H1 (cell line): ENCODE measurements at regions not wholly inside any gene's neighbourhood (a gene's known extent, or its start where the extent isn't known, plus 50 kb on each side); places are given as distances from the start of the nearest gene placed in this dataset.

Source experiments
- CTCF ChIA-PET: fragments of 300-600 bp; sonication (Branson Sonifier 250); formaldehyde crosslinking; loops from one replicate; lab custom pipeline; 2021; ENCODE audit not compliant: partially characterized antibody; lab: Charles Lee
- POLR2A ChIA-PET: fragments of 300-600 bp; sonication (Branson Sonifier 250); formaldehyde crosslinking; loops from one replicate; lab custom pipeline; 2021; ENCODE audit warnings: inconsistent platforms; ENCODE audit not compliant: partially characterized antibody; lab: Charles Lee
- DNase-seq, 2 experiments: peaks; one replicate each; pipeline versions ENCODE4 v3.0.0 to v3.0.0-alpha.2; 2010 to 2022; ENCODE audit warnings: low spot score in 2 of 2, low read depth in 1 of 2, mixed read lengths in 1 of 2
- FAIRE-seq: peaks from 2 replicates; lab custom pipeline; 2011; peaks lifted over from hg19 to GRCh38; lab: Jason Lieb, UNC
- H2AFZ ChIP-seq: 2 replicates; pipeline ENCODE4 v1.8.1; 2012; ENCODE audit warnings: low read length, inconsistent platforms
- H2AK5ac ChIP-seq: 2 replicates; pipeline ENCODE4 v1.6.1; 2013; ENCODE audit warnings: low read depth, low read length
- H2BK120ac ChIP-seq: replicated peaks from 2 replicates; pipeline ENCODE3; 2013; ENCODE audit warnings: low read depth, low read length, inconsistent platforms
- H2BK12ac ChIP-seq: 2 replicates; pipeline ENCODE4 v1.6.1; 2013; ENCODE audit warnings: low read depth, low read length
- H2BK15ac ChIP-seq: 2 replicates; pipeline ENCODE4 v1.6.1; 2013; ENCODE audit warnings: low read length
- H2BK20ac ChIP-seq: 2 replicates; pipeline ENCODE4 v1.6.1; 2013; ENCODE audit warnings: low read length
- H2BK5ac ChIP-seq: 2 replicates; pipeline ENCODE4 v1.6.1; 2013; ENCODE audit warnings: low read depth, low read length
- H3K14ac ChIP-seq: 2 replicates; pipeline ENCODE4 v1.6.1; 2013; ENCODE audit warnings: inconsistent platforms; ENCODE audit not compliant: insufficient read length
- H3K18ac ChIP-seq: 2 replicates; pipeline ENCODE4 v1.6.1; 2013; ENCODE audit warnings: low read length; ENCODE audit errors: extremely low read depth
- H3K23ac ChIP-seq: 2 replicates; pipeline ENCODE4 v1.6.1; 2013; ENCODE audit warnings: inconsistent platforms; ENCODE audit not compliant: insufficient read length
- H3K23me2 ChIP-seq: 2 replicates; pipeline ENCODE4 v1.6.1; 2013; ENCODE audit warnings: low read depth, low read length
- H3K27ac ChIP-seq: 2 replicates; pipeline ENCODE4 v1.6.1; 2011; ENCODE audit warnings: low read depth, low read length, inconsistent platforms
- H3K27me3 ChIP-seq, 4 experiments: replicated peaks in 1 of 4; 1 replicate in 1 of 4; 2 replicates in 3 of 4; pipeline versions ENCODE4 v1.6.1 to v1.8.1; 2011 to 2013; ENCODE audit warnings: low read length in 3 of 4, mild to moderate bottlenecking in 3 of 4, inconsistent platforms in 2 of 4, mixed read lengths in 2 of 4, moderate library complexity in 1 of 4; ENCODE audit not compliant: control insufficient read depth in 3 of 4, insufficient read depth in 3 of 4; ENCODE audit errors: extremely low read depth in 1 of 4
- H3K36me3 ChIP-seq, 4 experiments: 2 replicates each; pipeline versions ENCODE4 v1.6.1 to v1.8.1; 2011 to 2013; ENCODE audit warnings: mild to moderate bottlenecking in 4 of 4, low read length in 3 of 4, moderate library complexity in 2 of 4, control low read depth in 1 of 4, inconsistent platforms in 1 of 4; ENCODE audit not compliant: insufficient read depth in 4 of 4, control insufficient read depth in 2 of 4
- H3K4ac ChIP-seq: replicated peaks from 2 replicates; pipeline ENCODE3; 2013; ENCODE audit warnings: low read length, low read depth, mixed read lengths, inconsistent platforms; ENCODE audit not compliant: insufficient read length
- H3K4me1 ChIP-seq, 4 experiments: replicated peaks in 1 of 4; 1 replicate in 1 of 4; 2 replicates in 3 of 4; pipeline versions ENCODE4 v1.6.1 to v1.8.1; 2011 to 2013; ENCODE audit warnings: low read length in 3 of 4, inconsistent platforms in 2 of 4, mixed read lengths in 1 of 4; ENCODE audit not compliant: insufficient read depth in 4 of 4, control insufficient read depth in 3 of 4
- H3K4me2 ChIP-seq, 2 experiments: 2 replicates each; pipeline versions ENCODE4 v1.6.1 to v1.8.1; 2011 to 2013; ENCODE audit warnings: low read depth in 2 of 2, low read length in 2 of 2, control low read depth in 1 of 2, inconsistent platforms in 1 of 2, mild to moderate bottlenecking in 1 of 2; ENCODE audit not compliant: insufficient read depth in 1 of 2
- H3K4me3 ChIP-seq, 4 experiments: fragments of 200-600, 300-600 bp in 1 of 4; sonication (generic), shearing (Covaris generic), sonication (Bioruptor Twin) in 1 of 4; 2 replicates each; pipeline versions ENCODE4 v1.5.1 to v1.8.1; 2011 to 2016; ENCODE audit warnings: low read length in 4 of 4, low read depth in 3 of 4, control low read depth in 2 of 4, inconsistent platforms in 2 of 4, mild to moderate bottlenecking in 2 of 4, mixed read lengths in 1 of 4, moderate library complexity in 1 of 4; ENCODE audit not compliant: insufficient read depth in 2 of 4; ENCODE audit errors: extremely low read depth in 1 of 4
- H3K56ac ChIP-seq: replicated peaks from 2 replicates; pipeline ENCODE3; 2013; ENCODE audit warnings: low read depth, mild to moderate bottlenecking, mixed read lengths, low read length, inconsistent platforms; ENCODE audit not compliant: insufficient read length
- H3K79me1 ChIP-seq: 2 replicates; pipeline ENCODE4 v1.6.1; 2013; ENCODE audit warnings: low read depth, low read length, control low read depth
- H3K79me2 ChIP-seq, 2 experiments: 2 replicates each; pipeline versions ENCODE4 v1.6.1 to v1.8.1; 2012 to 2013; ENCODE audit warnings: low read length in 2 of 2, mild to moderate bottlenecking in 2 of 2, inconsistent platforms in 1 of 2; ENCODE audit not compliant: insufficient read depth in 2 of 2, control insufficient read depth in 1 of 2
- H3K9ac ChIP-seq, 4 experiments: replicated peaks in 1 of 4; 1 replicate in 1 of 4; 2 replicates in 3 of 4; pipeline versions ENCODE4 v1.6.1 to v1.8.1; 2011 to 2013; ENCODE audit warnings: low read depth in 3 of 4, low read length in 3 of 4, control low read depth in 2 of 4, mild to moderate bottlenecking in 2 of 4, moderate library complexity in 2 of 4, inconsistent platforms in 1 of 4; ENCODE audit errors: extremely low read depth in 1 of 4
- H3K9me3 ChIP-seq, 2 experiments: 2 replicates each; pipeline versions ENCODE4 v1.6.1 to v1.8.1; 2012 to 2013; ENCODE audit warnings: mild to moderate bottlenecking in 2 of 2, moderate library complexity in 2 of 2, control low read depth in 1 of 2, inconsistent platforms in 1 of 2, low read depth in 1 of 2, low read length in 1 of 2, mixed read lengths in 1 of 2; ENCODE audit not compliant: insufficient read depth in 2 of 2
- H4K20me1 ChIP-seq, 2 experiments: replicated peaks in 1 of 2; 2 replicates each; pipeline versions ENCODE3 to v1.8.1; 2011 to 2013; ENCODE audit warnings: inconsistent platforms in 2 of 2, low read length in 2 of 2, mild to moderate bottlenecking in 1 of 2; ENCODE audit not compliant: insufficient read depth in 2 of 2, control insufficient read depth in 1 of 2
- H4K5ac ChIP-seq: 2 replicates; pipeline ENCODE4 v1.6.1; 2013; ENCODE audit warnings: low read length, low read depth, mixed read lengths, inconsistent platforms; ENCODE audit not compliant: insufficient read length
- H4K8ac ChIP-seq: 2 replicates; pipeline ENCODE4 v1.8.0; 2013; ENCODE audit warnings: mild to moderate bottlenecking, moderate library complexity, low read length, inconsistent platforms; ENCODE audit not compliant: insufficient read depth; ENCODE audit errors: extremely low read depth
- H4K91ac ChIP-seq: replicated peaks from 2 replicates; pipeline ENCODE3; 2013; ENCODE audit warnings: low read length, mixed read lengths, inconsistent platforms; ENCODE audit not compliant: insufficient read length
- ASH2L ChIP-seq: fragments of 200-600, 300-600 bp; sonication (generic); IDR thresholded peaks from one replicate; pipeline ENCODE4 v1.7.1; 2017; ENCODE audit warnings: low read length
- CBX5 ChIP-seq: fragments of 300-800, 300-1000 bp; sonication (generic); IDR thresholded peaks from 2 replicates; pipeline ENCODE4 v1.7.1; 2016; ENCODE audit warnings: antibody characterized with exemption, low read length, low read depth
- EZH2 ChIP-seq: fragments of 200-600 bp; sonication (generic); IDR thresholded peaks from 2 replicates; pipeline ENCODE4 v1.7.1; 2012; ENCODE audit warnings: low read depth, mild to moderate bottlenecking, moderate library complexity, low read length, inconsistent platforms; ENCODE audit not compliant: severe bottlenecking
- FOSL1 ChIP-seq: IDR thresholded peaks from 2 replicates; pipeline ENCODE4 v1.6.1; 2011; ENCODE audit warnings: mild to moderate bottlenecking, low read depth, low read length, moderate library complexity; ENCODE audit not compliant: insufficient read depth
- RFX5 ChIP-seq: IDR thresholded peaks from 2 replicates; pipeline ENCODE4 v1.6.1; 2011; ENCODE audit warnings: low read depth, low read length, improper control_type of control experiment, borderline replicate concordance
- SAP30 ChIP-seq: fragments of 300-600 bp; sonication (generic); IDR thresholded peaks from 2 replicates; pipeline ENCODE4 v1.7.1; 2012; ENCODE audit warnings: low read length, moderate library complexity, mild to moderate bottlenecking, inconsistent platforms; ENCODE audit not compliant: insufficient read depth, insufficient replicate concordance
- SIN3A ChIP-seq, 2 experiments: IDR thresholded peaks in 1 of 2; conservative IDR thresholded peaks in 1 of 2; 2 replicates each; pipeline ENCODE4 v1.6.1; 2011 to 2012; ENCODE audit warnings: low read length in 2 of 2, improper control_type of control experiment in 1 of 2, low read depth in 1 of 2, mild to moderate bottlenecking in 1 of 2
- SP2 ChIP-seq: IDR thresholded peaks from 2 replicates; pipeline ENCODE4 v1.6.1; 2012; ENCODE audit warnings: mild to moderate bottlenecking, low read length, inconsistent platforms
- TCF12 ChIP-seq: IDR thresholded peaks from 2 replicates; pipeline ENCODE4 v1.6.1; 2011; ENCODE audit warnings: low read depth, mild to moderate bottlenecking, low read length
- WGBS, 2 experiments: shearing (Covaris generic) in 1 of 2; methylation state at CpG; one replicate each; pipeline versions ENCODE4 v1.1.6 to v1.1.7; 2013 to 2015; ENCODE audit warnings: low lambda C conversion rate in 2 of 2, mixed read lengths in 2 of 2, inconsistent platforms in 1 of 2, low coverage in 1 of 2, missing lambda C conversion rate in 1 of 2; ENCODE audit not compliant: insufficient replicate concordance in 2 of 2, insufficient coverage in 1 of 2, insufficient read length in 1 of 2; ENCODE audit errors: extremely low coverage in 1 of 2, missing lambda C conversion rate in 1 of 2; 5-methylcytosine and 5-hydroxymethylcytosine counted together

GRCh38 chr10:42475168-42476098 lies 162.9 kb downstream of the ZNF33B start:
- no peak overlapping the region for H3K23ac ChIP-seq
- WGBS, 2 experiments: 90% methylated on average over 31 of the region's 52 CpGs; no CpG with 5 or more reads in 1 of the 2 experiments
- no peak overlapping the region for H3K4me3 ChIP-seq
- no peak overlapping the region for H3K9ac ChIP-seq
- H4K20me1 ChIP-seq: no peaks in the 10 kb centered on the region
- no peak overlapping the region for H4K5ac ChIP-seq
- H3K36me3 ChIP-seq: no peaks in the 10 kb centered on the region; a peak in 1 of 8 replicates
- H2BK120ac ChIP-seq: no peak overlapping the region
- no peak overlapping the region for H2BK12ac ChIP-seq
- no peak overlapping the region for H3K27ac ChIP-seq
- H3K18ac ChIP-seq: no peak overlapping the region
- DNase-seq (no peak), FAIRE-seq (no peak)
- H2BK5ac ChIP-seq: no peak overlapping the region
- H2BK20ac ChIP-seq: no peak overlapping the region
- no peak overlapping the region for H2BK15ac ChIP-seq
- peaks cover 40 to 64% of the 10 kb centered on the region in 2 experiments for H3K9me3 ChIP-seq
- H3K56ac ChIP-seq: no peak overlapping the region
- H4K8ac ChIP-seq: no peak overlapping the region
- CTCF ChIA-PET: no interaction called here
- no peak for TF ChIP-seq CBX5
- no peak for TF ChIP-seq SAP30
- no peak for TF ChIP-seq SP2
- no peak for TF ChIP-seq SIN3A (conservative IDR thresholded peaks at IDR 0.05 in 1 of 2, IDR thresholded peaks at IDR 0.05 in 1 of 2; ENCODE audit: low read depth in 1 of 2, low read length in 2 of 2)
- no peak for TF ChIP-seq TCF12
- no peak for TF ChIP-seq EZH2
- no peak for TF ChIP-seq ASH2L
- TF ChIP-seq FOSL1: no peak
- no peak for TF ChIP-seq RFX5
- H3K4ac ChIP-seq: no peak overlapping the region
- no peaks in the 10 kb centered on the region for H3K27me3 ChIP-seq
- no peak overlapping the region for H2AFZ ChIP-seq
- no peaks in the 10 kb centered on the region for H3K79me1 ChIP-seq
- POLR2A ChIA-PET: no interaction called here
- no peak overlapping the region for H3K4me2 ChIP-seq
- H2AK5ac ChIP-seq: no peak overlapping the region
- no peak overlapping the region for H4K91ac ChIP-seq
- H3K4me1 ChIP-seq: no peaks in the 10 kb centered on the region
- H3K23me2 ChIP-seq: no peaks in the 10 kb centered on the region
- H3K79me2 ChIP-seq: no peaks in the 10 kb centered on the region
- H3K14ac ChIP-seq: no peak overlapping the region
